ENCODE measurements at regions not wholly inside any gene's neighbourhood (a gene's known extent, or its start where the extent isn't known, plus 50 kb on each side); places are given as distances from the start of the nearest gene placed in this dataset.
A peak's percentile ranks its signal among the peaks of the same experiment; 100 is the strongest.

DNA sequence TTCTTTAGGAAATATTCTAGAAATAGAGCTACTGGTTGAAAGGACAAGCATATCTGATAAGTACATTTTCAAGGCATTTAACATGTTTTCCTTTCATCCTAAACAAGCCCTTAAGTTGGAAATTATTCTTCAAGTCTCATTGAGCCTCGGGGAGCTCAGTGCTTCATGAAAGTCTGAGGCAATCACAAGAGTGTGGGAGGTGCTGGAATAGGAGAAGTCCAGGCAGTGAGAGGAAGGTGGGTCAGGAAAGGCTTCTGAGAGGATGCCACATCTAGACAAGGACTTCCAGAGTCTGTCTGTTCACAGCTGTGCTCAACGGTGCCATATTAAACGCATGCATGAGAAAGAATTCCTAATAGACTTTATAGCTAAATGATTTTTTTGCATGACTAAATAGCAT, 69.8 kb downstream of the CD83 start:
- DNase-seq (ENCODE audit: low read depth): no peak

DNA sequence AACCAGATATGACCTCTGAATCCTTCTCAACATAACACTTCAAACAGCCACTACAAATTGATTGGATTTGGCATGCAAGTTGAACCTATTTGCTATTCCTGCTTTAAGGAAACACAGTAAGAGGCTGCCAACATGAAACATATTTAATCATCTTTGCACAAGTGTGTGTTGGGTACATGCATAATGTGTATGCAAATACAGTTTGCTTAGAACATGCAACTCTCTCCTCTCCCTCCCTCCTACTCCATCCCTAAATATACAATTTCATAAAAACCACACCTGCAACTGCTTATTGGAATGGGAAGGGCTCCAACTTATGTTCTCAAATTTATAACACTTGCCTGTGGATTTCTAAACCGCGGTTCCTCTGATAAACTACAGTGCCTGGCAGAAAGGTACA, 71.5 kb downstream of the CD83 start:
- no peak for DNase-seq (ENCODE audit: low read depth)

DNA sequence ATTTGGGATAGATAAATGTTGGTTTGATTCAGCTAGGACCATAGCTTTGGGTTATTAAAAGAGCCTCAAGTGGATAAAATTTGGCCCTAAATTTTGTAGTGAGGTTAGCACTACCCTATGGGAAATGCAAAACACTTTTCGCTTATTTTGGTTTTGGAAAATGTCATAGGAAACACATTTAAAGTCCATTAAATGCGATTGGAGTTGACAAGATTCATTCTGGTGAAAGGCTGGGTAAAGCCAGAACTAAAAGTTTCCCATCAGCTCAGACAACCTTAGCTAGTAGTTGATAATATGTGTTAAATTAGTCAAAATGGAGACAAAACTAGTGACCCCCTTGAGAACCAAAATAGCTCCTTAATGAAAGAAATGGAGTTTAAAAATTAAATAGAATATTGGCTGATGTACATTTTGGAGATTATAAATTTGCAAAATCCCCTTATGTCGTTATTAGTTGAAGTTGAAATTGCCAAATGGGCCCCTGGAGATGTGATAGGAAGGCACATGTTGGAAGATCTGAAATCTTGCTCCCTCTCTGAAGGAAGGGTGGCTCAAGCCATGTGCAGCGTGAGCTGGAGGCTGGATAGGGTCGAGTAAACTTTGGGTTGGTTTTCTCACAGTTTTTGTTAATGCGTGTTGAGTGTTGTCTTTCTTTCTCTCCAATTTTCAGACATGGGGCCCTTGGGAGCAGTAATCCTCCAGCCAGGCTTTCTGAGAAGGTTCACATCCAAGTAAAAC, 72.8 kb downstream of the CD83 start:
- DNase-seq (ENCODE audit: low read depth): no peak

DNA sequence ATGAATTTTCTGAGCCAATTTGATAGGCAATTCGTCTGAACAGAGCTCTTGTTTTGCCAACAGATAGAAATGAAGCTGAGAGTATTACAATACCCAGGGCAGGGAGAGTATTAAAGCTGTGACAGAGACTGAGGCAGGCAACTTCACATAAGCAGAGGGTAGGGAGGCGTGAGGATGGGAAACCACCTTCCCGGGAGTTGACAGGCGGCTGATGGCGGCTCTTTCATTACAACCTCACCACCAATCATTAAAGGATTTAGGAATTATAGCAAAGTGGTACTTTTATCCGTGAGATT, 73.3 kb downstream of the CD83 start:
- no peak for DNase-seq (ENCODE audit: low read depth)

DNA sequence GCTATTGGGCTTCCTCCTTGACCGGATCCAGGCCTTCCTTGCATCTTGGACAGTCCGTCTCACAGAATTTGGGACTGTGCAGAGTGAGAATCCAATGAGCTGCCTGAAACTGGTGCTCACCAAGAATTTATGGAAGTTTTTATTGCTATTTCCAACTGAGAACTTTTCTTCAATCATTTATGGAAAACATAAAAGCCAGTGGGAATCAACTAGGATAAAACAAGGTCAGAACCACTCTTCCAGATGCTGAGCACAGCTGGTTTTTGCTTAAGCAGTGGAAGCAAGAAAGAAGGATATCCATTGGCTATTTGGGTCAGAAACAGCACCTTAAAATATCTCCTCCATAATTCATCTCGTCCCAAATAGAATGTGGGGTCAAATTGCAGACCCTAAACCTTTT, 74.2 kb downstream of the CD83 start:
- no peak for DNase-seq (ENCODE audit: low read depth)

DNA sequence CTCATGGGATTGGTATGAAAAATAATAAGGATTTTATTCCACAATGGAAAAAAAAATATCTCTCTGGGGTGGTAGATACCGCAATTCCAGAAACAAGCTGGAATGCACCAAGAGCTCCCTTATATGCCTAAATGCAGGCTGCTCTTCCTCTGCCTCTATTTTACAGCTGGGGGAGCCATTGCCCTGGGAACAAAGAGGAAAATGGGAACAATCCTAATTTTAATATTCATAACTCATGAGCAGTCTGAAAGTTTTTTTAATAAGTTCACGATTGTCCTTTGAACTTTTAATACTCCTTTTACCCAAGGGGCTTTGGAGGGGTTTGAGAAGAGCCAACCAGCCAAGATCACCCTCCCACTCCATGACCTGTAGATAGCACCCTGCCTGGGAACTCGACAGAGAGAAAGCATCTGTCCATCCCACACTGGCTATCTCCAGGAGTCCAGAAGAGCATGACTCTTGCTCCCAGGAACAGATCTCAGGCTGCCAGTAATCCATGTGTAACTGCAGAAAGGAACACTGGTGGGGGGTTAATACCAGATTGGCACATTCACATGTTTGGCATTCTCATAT, 74.7 kb downstream of the CD83 start:
- no peak for DNase-seq (ENCODE audit: low read depth)

DNA sequence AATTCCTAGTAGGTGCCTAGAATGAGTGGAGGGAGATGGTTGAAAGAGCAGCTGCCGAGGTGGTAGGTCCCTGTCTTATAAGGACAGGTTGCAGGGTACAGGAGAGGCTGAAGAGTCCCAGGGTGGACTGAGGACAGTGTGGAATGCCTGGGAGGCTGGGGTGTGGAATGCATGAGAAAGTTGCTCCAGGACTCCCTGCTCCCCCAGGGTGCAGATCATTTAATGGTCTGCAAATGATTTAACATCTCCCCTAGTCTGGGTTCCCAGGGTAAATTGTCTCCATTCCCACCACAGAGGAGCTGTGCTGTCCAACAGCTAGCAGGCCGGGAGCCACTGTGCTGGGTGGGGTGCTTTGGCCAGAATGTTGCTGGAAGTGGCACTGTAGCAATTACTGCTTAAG, 76.0 kb downstream of the CD83 start:
- DNase-seq (ENCODE audit: low read depth): no peak

DNA sequence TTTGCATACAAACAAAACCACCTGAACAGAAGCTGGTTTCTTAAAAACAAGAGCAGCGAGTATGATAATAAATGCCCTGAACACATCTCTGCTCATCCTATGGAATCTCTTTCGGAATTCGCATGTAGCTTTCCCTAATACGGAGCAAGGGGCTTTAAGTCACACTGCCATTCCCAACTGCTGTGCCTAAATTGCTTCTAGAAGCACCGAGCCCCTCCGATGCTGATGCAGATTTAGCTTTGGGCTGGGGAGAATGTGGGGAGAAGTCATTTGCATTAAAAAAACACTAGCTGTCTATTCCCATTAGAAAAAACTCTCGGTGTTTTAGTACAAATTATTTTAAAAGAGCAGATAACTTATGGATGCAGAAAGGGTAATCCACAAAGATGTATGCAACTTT, 76.9 kb downstream of the CD83 start:
- DNase-seq (ENCODE audit: low read depth): no peak

DNA sequence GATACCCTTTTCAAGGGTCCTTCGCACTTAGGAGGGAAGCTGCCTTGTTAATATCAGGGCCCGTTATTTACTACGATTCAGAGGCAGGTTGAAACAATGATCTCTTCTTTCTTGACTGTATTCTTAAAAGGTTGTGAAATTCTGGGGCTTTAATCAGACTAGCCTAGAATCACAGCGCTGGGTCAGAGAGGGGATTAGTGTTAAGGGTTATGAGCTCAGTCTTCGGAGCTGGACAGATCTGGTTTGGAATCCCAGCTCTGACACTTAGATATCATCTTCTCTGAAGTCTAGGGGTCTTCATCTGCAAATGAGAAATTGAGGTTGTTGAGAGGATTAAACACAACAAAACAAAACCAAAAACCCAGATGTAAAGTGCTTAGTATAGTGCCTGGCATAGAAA, 77.4 kb downstream of the CD83 start:
- no peak for DNase-seq (ENCODE audit: low read depth)

DNA sequence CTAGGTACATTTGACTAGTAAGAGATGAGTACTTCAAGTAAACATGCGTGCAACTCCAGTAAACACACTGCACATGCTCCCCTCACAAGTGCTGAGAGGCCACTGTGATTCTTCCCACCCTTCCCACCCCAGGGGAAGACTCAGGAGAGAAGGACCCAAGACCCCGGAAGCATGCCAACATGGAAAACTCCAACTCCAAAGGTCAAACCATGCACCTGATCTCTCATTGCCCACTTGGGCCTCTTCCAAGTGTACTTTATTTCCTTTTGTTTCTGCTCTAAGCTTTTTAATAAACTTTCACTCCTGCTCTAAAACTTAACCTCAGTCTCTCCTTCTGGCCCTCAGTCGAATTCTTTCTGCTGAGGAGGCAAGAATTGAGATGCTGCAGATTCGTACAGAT, 78.5 kb downstream of the CD83 start:
- no peak for DNase-seq (ENCODE audit: low read depth)

DNA sequence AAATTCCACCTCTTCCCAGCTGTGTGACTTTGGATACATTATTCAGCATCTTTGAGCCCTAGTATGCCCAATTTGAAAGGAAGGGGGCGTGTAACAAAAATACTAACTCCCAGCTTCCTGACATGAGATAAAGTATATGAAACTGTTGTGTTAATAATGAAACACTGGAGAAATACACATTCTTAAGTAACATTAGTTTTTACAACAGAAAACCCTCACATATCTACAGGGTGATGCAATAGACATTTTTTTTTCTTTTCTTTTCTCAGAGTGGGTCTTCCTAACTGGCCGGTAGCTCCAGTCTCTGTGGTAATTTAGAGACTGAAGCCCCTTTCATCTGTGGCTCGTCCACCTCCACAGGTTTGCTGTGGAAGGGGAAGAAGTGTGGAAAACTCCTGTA, 79.5 kb downstream of the CD83 start:
- no peak for DNase-seq (ENCODE audit: low read depth)

DNA sequence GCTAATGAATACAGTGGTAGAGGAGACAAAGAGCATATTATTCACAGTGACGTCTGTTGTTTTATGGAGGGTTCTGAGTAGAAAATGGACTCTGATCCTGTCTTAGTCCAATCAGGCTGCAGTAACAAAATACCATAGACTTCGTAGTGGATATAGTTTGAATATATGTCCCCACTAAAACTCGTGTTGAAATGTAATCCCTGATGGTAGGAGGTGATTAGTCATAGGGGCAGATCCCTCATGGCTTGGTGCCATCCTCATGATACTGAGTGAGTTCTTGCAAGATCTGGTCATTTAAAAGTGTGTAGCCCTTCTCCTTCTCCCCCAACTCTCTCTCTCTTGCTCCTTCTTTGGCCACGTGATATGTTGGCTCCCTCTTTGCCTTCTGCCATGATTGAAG, 82.5 kb downstream of the CD83 start:
- no peak for DNase-seq (ENCODE audit: low read depth)

DNA sequence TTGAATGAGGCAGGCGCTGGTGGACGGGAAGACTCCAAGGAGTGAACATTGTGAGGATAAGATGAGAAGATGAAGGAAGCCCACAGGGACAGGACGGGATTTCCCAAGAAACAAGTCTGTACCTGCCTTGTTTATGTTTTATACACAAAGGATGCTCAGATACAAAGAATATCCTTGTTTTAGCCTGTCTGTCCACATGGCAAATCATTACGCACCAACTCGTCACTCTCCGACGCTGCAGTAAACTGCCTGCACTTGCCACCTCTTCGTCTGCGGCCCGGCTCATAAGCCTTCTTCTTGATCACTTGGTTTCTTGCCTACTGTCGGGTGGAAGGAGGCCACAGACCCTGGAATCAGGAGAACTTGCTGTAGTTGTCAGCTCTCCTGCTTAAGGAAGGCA, 85.4 kb downstream of the CD83 start:
- no peak for DNase-seq (ENCODE audit: low read depth)

DNA sequence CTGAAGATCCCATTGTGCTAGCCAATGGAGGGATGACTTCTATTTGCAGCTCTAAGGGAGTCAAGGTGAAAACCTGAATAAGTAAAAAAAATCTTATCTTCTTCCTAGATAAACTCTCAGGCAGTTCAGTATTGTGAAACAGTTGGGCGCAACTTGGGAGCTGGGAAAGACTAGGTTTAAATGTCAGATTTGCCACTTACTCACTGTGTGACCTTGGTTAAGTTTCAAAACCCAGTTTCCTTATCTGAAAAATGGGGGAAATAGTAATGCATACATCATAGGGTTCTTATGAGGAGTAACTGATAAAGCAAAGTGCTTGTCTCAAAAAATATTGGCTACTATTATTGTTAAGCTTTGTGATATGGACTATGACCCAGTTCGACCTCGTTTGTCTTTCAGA, 88.8 kb downstream of the CD83 start:
- no peak for DNase-seq (ENCODE audit: low read depth)

DNA sequence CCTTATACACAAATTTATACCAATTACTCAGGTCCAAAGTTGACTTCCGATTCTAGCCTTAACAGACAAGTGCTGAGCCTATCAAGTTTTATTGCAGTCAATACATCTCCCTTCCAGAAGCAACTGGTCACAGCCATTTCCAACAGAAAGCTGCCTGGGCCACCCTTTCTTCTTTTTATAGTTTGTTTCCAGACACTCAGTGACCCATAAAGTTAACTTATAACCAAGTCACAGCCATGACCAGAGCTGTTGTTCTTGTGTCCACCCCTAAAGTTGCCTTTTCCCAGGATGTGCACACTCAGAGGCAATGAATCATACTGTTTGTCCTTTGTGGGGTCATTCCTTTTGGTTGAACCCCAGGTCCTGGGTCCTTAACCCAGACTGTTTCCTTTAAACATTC, 89.9 kb downstream of the CD83 start:
- DNase-seq (ENCODE audit: low read depth): no peak

DNA sequence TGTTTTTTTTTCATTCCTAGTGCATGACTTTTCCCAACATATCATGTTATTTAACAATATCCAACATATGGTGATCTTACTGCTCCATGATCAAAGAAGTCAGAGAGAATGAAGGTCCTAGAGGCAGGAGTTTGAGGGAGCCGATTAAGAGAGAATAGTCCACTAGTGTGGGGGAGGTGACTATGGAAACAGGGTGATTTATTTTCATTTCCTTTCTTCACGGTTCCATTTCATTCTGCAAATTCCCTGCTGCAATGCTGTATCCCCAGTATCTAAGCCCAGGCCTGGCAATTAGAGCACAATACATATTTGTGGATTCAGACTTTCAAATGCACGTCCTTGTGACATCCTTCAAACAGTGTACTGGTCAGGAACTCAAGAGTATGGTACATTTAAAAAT, 91.4 kb downstream of the CD83 start:
- DNase-seq (ENCODE audit: low read depth): no peak

DNA sequence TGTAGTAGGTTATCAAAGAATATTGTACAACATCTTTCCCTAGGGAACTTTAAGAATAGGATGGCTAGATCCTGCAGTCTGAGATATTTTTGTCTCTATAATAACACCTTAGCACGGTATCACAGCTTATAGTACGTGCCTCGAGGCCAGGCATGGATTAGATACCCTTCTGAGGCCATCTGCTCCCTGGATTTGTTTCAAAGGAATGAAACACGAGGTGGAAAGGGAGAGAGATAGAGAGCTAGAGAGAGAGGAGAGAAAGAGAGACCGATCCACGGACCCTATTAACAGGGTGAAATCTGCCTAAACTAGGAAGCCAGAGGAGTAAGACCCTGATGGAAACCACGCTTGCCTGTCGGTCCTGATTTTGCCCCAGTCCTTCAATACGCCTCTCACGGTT, 92.5 kb downstream of the CD83 start:
- no peak for DNase-seq (ENCODE audit: low read depth)

DNA sequence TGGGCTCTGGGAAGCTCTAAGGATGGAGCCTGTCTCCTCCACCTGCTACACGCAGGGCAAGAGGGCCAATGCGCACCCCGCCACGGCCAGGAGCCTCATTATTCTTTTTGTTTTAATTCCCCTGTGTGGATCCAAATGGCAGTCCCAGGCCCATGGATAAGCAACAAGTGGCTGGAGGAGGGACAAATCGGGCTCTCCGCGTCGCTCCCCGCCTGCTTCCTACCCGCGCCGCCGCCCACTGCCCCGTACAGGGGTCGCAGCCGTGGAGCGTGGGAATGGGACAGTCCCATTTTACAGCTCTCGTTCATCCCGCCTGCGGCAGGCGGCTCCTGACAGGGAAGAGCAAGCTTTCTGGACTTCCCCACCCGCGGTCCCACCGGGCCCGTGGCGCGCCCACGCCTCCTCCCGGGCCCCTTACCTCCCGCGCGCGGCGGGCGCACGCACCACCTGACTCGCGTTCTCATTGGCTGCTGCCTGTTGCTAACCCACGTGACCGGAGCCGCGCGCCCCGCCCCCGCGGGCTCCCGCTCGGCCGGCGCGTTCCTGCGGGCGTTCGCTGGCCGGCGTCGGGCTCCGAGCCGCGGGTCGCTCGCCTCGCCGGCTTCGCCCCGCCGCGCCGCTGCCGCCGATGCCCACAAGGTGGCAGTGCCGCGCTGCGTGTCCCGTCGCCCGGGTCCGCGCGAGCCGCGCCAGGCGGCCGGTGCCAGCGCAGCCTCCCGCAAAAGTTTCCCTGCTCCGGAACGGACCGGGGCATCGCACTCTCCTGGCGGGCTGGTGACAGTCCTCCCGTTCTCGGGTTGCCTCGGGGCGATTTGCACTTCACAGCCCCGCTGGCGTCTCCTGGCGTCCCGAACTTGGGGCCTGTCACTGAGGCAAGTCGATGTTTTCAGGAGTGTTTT, 93.3 kb downstream of the CD83 start:
- DNase-seq (ENCODE audit: low read depth): peak; percentile 82

DNA sequence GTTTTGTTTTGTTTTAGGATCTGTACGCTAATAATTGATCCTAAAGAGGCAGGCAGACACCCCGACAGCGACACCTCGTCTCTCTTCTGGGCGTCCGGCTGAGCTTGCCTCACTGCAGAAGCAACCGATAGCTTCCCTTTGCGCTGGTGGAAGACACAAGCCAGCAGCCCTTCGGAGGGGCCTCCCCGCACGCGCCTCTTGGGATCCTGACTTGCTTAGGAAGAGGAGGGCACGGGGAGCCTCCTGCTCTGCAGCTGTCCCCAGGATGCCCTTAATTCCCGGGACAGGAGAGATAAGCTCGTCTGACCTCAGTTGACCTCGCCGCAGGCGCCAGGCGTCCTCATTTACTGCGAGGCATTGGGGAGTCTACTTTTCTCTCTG, 94.0 kb downstream of the CD83 start:
- peak; percentile 18 for DNase-seq (ENCODE audit: low read depth)

DNA sequence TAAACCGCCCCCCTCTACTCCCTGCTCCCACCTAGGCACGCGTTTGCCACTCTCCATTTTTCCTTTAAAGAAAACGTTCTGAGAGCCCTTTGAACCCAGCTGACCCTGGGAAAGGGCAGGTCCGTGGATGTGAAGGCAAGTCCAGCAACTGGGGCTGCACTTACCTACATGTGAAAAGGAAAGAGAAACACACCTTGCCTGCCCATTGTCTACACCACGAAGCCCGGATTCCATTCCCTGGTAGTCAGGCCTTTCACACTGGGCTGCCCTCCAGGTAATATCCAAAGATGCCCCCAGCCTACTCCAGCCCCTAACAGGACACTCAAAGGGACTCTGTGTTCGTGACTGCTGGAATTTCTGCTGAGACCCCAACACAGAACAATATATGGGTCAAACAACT, 94.4 kb downstream of the CD83 start:
- no peak for DNase-seq (ENCODE audit: low read depth)

DNA sequence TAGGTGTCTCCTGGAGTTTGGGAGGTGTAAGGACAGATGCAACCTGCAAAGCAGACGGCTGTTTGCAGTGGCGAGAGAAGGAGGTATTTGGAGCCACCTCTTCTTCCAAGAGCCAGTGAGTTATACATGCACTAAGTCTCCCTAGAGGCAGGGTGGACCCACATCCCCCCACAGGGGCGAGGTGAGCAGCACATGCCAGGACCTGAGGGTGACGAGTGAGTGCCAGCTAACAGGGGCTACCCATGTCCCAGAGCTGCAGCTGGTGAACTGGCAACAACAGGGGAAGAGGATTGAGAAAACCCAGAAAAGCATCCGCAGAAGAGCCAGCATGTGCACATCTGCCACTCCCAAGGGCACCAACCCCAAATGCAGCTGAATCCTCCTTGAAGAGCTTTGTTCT, 95.1 kb downstream of the CD83 start:
- no peak for DNase-seq (ENCODE audit: low read depth)

DNA sequence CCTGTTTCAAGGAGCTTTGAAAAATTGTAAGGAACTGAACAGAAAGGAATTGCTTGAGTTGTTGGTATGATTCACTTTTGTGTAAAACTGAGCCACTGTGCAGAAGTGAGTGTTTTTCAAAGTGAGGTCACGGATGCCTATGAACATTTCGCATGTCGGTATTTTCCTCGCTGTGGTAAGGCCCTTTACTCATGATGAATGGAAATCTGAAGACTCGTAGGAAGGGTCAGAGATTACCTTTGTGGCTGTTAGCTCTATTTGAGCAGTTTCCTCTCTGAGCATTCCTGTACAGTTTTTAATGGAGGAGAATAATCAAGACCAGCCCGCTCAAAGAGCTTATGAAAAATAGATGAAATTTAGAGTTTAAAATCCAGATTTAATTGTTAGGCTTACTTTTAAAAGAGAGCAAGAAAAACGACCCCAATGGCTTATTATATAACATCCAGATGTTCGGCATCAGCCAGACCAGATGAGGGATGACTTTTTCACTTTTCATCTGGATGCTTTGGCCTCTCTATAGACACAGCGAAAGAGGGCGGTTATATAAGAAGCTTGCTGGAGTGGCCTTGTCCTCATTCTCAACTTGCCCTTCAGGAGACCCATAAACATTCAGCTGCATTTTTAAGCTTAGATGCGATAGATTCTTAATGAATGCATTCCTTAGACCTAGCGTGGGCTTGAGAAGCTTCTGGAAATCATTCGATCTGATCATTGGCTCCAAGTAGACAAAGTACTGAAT, 99.5 kb downstream of the CD83 start:
- no peak for DNase-seq (ENCODE audit: low read depth)
